H1 (cell line): ENCODE measurements at regions not wholly inside any gene's neighbourhood (a gene's known extent, or its start where the extent isn't known, plus 50 kb on each side); places are given as distances from the start of the nearest gene placed in this dataset.

Source experiments
- BRCA1 ChIP-seq: IDR thresholded peaks from 2 replicates; pipeline ENCODE4 v1.6.1; 2012; ENCODE audit warnings: low read depth, low read length, improper control_type of control experiment
- CTCF ChIP-seq, 3 experiments: IDR thresholded peaks; 1 replicate in 2 of 3; 2 replicates in 1 of 3; pipeline versions ENCODE4 v1.5.1 to v1.6.1; 2011; ENCODE audit warnings: low read length in 3 of 3, mild to moderate bottlenecking in 3 of 3, inconsistent platforms in 2 of 3, low read depth in 1 of 3, moderate library complexity in 1 of 3; ENCODE audit not compliant: insufficient read depth in 1 of 3; ENCODE audit errors: control extremely low read depth in 1 of 3
- EGR1 ChIP-seq: IDR thresholded peaks from 2 replicates; pipeline ENCODE4 v1.6.1; 2011; ENCODE audit warnings: low read depth, low read length, borderline replicate concordance
- GTF2F1 ChIP-seq: IDR thresholded peaks from 2 replicates; pipeline ENCODE4 v1.6.1; 2012; ENCODE audit warnings: low read depth, low read length, improper control_type of control experiment, borderline replicate concordance
- SAP30 ChIP-seq: fragments of 300-600 bp; sonication (generic); IDR thresholded peaks from 2 replicates; pipeline ENCODE4 v1.7.1; 2012; ENCODE audit warnings: low read length, moderate library complexity, mild to moderate bottlenecking, inconsistent platforms; ENCODE audit not compliant: insufficient read depth, insufficient replicate concordance
- SUZ12 ChIP-seq: fragments of 200-600 bp; sonication (generic); IDR thresholded peaks from 2 replicates; pipeline ENCODE4 v1.6.1; 2012; ENCODE audit warnings: mild to moderate bottlenecking, inconsistent platforms, low read length, moderate library complexity, mixed read lengths

GRCh38 chr6:168887621-168888020, 366.0 kb downstream of the THBS2 start (continued):
- no peak for TF ChIP-seq GTF2F1
- TF ChIP-seq SUZ12 = no peak
- TF ChIP-seq BRCA1 = no peak
- no peak for TF ChIP-seq CTCF (IDR thresholded peaks at IDR 0.05; ENCODE audit: control extremely low read depth in 1 of 3, insufficient read depth in 1 of 3, low read depth in 1 of 3, low read length in 3 of 3)
- TF ChIP-seq EGR1 = no peak
- no peak for TF ChIP-seq SAP30
